Thyroid gland (tissue), 4 donors: ENCODE measurements at regions not wholly inside any gene's neighbourhood (a gene's known extent, or its start where the extent isn't known, plus 50 kb on each side); places are given as distances from the start of the nearest gene placed in this dataset.
"Not testable (repeated sequence)": the region's sequence is repeated elsewhere in the genome, so short reads cannot be mapped to it uniquely, and the experiment has no call there.

Source experiments
- DNase-seq, 2 donors: peaks; one replicate each; pipeline ENCODE4 v3.0.0-alpha.2; 2019
- H3K27ac ChIP-seq, 3 donors: fragments of 200-600 bp; sonication (generic); 1 replicate in 2 of 3; 2 replicates in 1 of 3; pipeline ENCODE4 v1.5.1; 2016 to 2019; ENCODE audit warnings: mild to moderate bottlenecking in 1 of 3, moderate library complexity in 1 of 3
- H3K27me3 ChIP-seq: fragments of 200-600 bp; sonication (generic); one replicate; pipeline ENCODE4 v1.5.1; 2019
- H3K36me3 ChIP-seq, 2 donors: fragments of 200-600 bp; sonication (generic); one replicate each; pipeline ENCODE4 v1.5.1; 2016 to 2019
- H3K4me1 ChIP-seq, 2 donors: fragments of 200-600 bp; sonication (generic); one replicate each; pipeline ENCODE4 v1.5.1; 2017 to 2019
- H3K4me3 ChIP-seq, 3 donors: fragments of 200-600 bp; sonication (generic); replicated peaks in 1 of 3; 1 replicate in 2 of 3; 2 replicates in 1 of 3; pipeline ENCODE4 v1.5.1; 2016; ENCODE audit warnings: mild to moderate bottlenecking in 1 of 3
- H3K9me3 ChIP-seq: fragments of 200-600 bp; sonication (generic); one replicate; pipeline ENCODE4 v1.5.1; 2017
- CTCF ChIP-seq, 6 experiments: fragments of 200-600 bp in 3 of 6; fragments of 450-650 bp in 3 of 6; sonication (generic) in 3 of 6; IDR thresholded peaks; one replicate each; pipeline ENCODE4 v1.5.1; 2016 to 2019; ENCODE audit warnings: antibody characterized with exemption in 6 of 6, mild to moderate bottlenecking in 2 of 6, inconsistent platforms in 1 of 6, moderate library complexity in 1 of 6
- POLR2A ChIP-seq, 2 donors: fragments of 450-650 bp; IDR thresholded peaks; one replicate each; pipeline ENCODE4 v1.6.1; 2017; ENCODE audit warnings: antibody characterized with exemption in 2 of 2, mild to moderate bottlenecking in 2 of 2, moderate library complexity in 1 of 2
- WGBS, 2 donors: methylation state at CpG; one replicate each; pipeline ENCODE4 v1.1.5; 2017; 5-methylcytosine and 5-hydroxymethylcytosine counted together
- intact Hi-C: fragments of 100-400 bp; cut with DNase I; formaldehyde crosslinking; loops from one replicate; pipeline ENCODE4 v1.15.1; 2023

GRCh38 chr10:6986927-6987326, 406.9 kb upstream of the PRKCQ start:
- TF ChIP-seq POLR2A (IDR thresholded peaks at IDR 0.05) (no peak), CTCF (IDR thresholded peaks at IDR 0.05) (no peak)
- Histone ChIP-seq H3K27ac (no peak overlapping the region), H3K36me3 (no peaks in the 10 kb centered on the region), H3K27me3 (no peaks in the 10 kb centered on the region), H3K9me3 (no peaks in the 10 kb centered on the region), H3K4me1 (no peaks in the 10 kb centered on the region), H3K4me3 (no peak overlapping the region)
- intact Hi-C loops, result no loop called here
- DNase-seq, result no peak
- 68 to 72% methylated on average over 10 of the region's 10 CpGs for WGBS, 2 donors

- H3K27ac ChIP-seq, result no peak overlapping the region
- no peaks in the 10 kb centered on the region for H3K9me3 ChIP-seq
- H3K27me3 ChIP-seq, result no peaks in the 10 kb centered on the region
- WGBS, 2 donors, result 87 to 93% methylated on average over 9 of the region's 9 CpGs
- DNase-seq, result no peak
- H3K36me3 ChIP-seq, result no peaks in the 10 kb centered on the region
- no peaks in the 10 kb centered on the region for H3K4me1 ChIP-seq
- intact Hi-C loops, result no loop called here
- TF ChIP-seq CTCF (IDR thresholded peaks at IDR 0.05) (no peak), POLR2A (IDR thresholded peaks at IDR 0.05) (no peak)
- H3K4me3 ChIP-seq, result no peak overlapping the region
These were observed 405.6 kb upstream of the PRKCQ start for GRCh38 chr10:6985644-6986043.

- no peaks in the 10 kb centered on the region for H3K36me3 ChIP-seq
- intact Hi-C loops, result no loop called here
- no peak overlapping the region for H3K27ac ChIP-seq
- DNase-seq, result no peak
- no peak overlapping the region for H3K4me3 ChIP-seq
- no peaks in the 10 kb centered on the region for H3K27me3 ChIP-seq
- H3K9me3 ChIP-seq, result no peaks in the 10 kb centered on the region
- no peak for TF ChIP-seq CTCF (IDR thresholded peaks at IDR 0.05)
- TF ChIP-seq POLR2A (IDR thresholded peaks at IDR 0.05), result no peak
- 95 to 97% methylated on average over 2 of the region's 2 CpGs for WGBS, 2 donors
- peaks cover 0 to 3% of the 10 kb centered on the region in 2 donors for H3K4me1 ChIP-seq
These were observed 404.9 kb upstream of the PRKCQ start for GRCh38 chr10:6984971-6985370.

- H3K4me1 ChIP-seq, H3K27ac ChIP-seq, H3K4me3 ChIP-seq, H3K27me3 ChIP-seq, intact Hi-C loops, H3K9me3 ChIP-seq, H3K36me3 ChIP-seq, DNase-seq: not testable (repeated sequence)
- WGBS, 2 donors, result 83 to 96% methylated on average over 4 to 5 of the region's 5 CpGs
These were observed 403.9 kb upstream of the PRKCQ start for GRCh38 chr10:6984016-6984415.

GRCh38 chr10:6980353-6980752, 400.3 kb upstream of the PRKCQ start:
- Histone ChIP-seq H3K27ac (no peak overlapping the region), H3K27me3 (no peaks in the 10 kb centered on the region), H3K36me3 (no peaks in the 10 kb centered on the region), H3K4me3 (no peak overlapping the region), H3K4me1 (peaks cover 0 to 3% of the 10 kb centered on the region in 2 donors), H3K9me3 (no peaks in the 10 kb centered on the region)
- intact Hi-C loops, result no loop called here
- WGBS, 2 donors, result 19 to 25% methylated on average over 4 of the region's 4 CpGs
- TF ChIP-seq POLR2A (IDR thresholded peaks at IDR 0.05) (no peak), CTCF (IDR thresholded peaks at IDR 0.05) (peak in 1 of 6 experiments; percentile 7)
- peak; percentile 72 to 74 for DNase-seq

GRCh38 chr10:6979371-6979770, 399.3 kb upstream of the PRKCQ start:
- Histone ChIP-seq H3K9me3 (no peaks in the 10 kb centered on the region), H3K4me1 (peaks cover 0 to 3% of the 10 kb centered on the region in 2 donors), H3K27ac (no peak overlapping the region), H3K27me3 (no peaks in the 10 kb centered on the region), H3K36me3 (no peaks in the 10 kb centered on the region), H3K4me3 (no peak overlapping the region)
- intact Hi-C loops, result no loop called here
- no peak for DNase-seq
- WGBS, 2 donors, result 91 to 92% methylated on average over 7 of the region's 7 CpGs
- TF ChIP-seq CTCF (IDR thresholded peaks at IDR 0.05) (no peak), POLR2A (IDR thresholded peaks at IDR 0.05) (no peak)
